A549 (cell line): ENCODE measurements at regions not wholly inside any gene's neighbourhood (a gene's known extent, or its start where the extent isn't known, plus 50 kb on each side); places are given as distances from the start of the nearest gene placed in this dataset.

ENCODE experiments used
- ATAC-seq, 2 experiments: fragments of 200-7000 bp in 1 of 2; fragments of >200 bp in 1 of 2; cut with Nextera tagmentation in 1 of 2; cut with Tn5 transposase in 1 of 2; 3 replicates each; pipeline versions ENCODE4 v1.8.0 to v1.9.1; 2018 to 2020; ENCODE audit warnings: mild to moderate bottlenecking in 1 of 2, moderate library complexity in 1 of 2
- CTCF ChIA-PET: fragments of 300-600 bp; sonication (Branson Sonifier 250); formaldehyde crosslinking; extraction: SDS; loops from one replicate; lab custom pipeline; 2021; ENCODE audit warnings: antibody characterized with exemption, inconsistent platforms; lab: Yijun Ruan, JAX
- POLR2A ChIA-PET: fragments of 350-600 bp; formaldehyde crosslinking; extraction: SDS; loops from one replicate; lab custom pipeline; 2021; ENCODE audit warnings: antibody characterized with exemption, inconsistent platforms; lab: Yijun Ruan, JAX
- DNase-seq, 2 experiments: peaks; one replicate each; pipeline versions ENCODE4 v3.0.0 to v3.0.0-alpha.2; 2011 to 2016; ENCODE audit warnings: low read depth in 1 of 2, low spot score in 1 of 2
- FAIRE-seq: peaks from 2 replicates; lab custom pipeline; 2011; peaks lifted over from hg19 to GRCh38; lab: Jason Lieb, UNC
- H3K27ac ChIP-seq, 2 experiments: fragments of >200 bp; sonication (Bioruptor Twin); formaldehyde crosslinking; 3 replicates each; pipeline ENCODE4 v1.5.1; 2016 to 2017
- H3K4me1 ChIP-seq: fragments of >200 bp; sonication (Bioruptor Twin); formaldehyde crosslinking; 3 replicates; pipeline ENCODE4 v1.6.1; 2016
- H3K4me2 ChIP-seq: fragments of >200 bp; sonication (Bioruptor Twin); formaldehyde crosslinking; 3 replicates; pipeline ENCODE4 v1.6.1; 2016
- H3K4me3 ChIP-seq: fragments of >200 bp; sonication (Bioruptor Twin); formaldehyde crosslinking; 3 replicates; pipeline ENCODE4 v1.5.1; 2016
- H3K9me3 ChIP-seq: fragments of >200 bp; sonication (Bioruptor Twin); formaldehyde crosslinking; 3 replicates; pipeline ENCODE4 v1.6.1; 2016
- BHLHE40 ChIP-seq: IDR thresholded peaks from 2 replicates; pipeline ENCODE4 v1.6.1; 2012; ENCODE audit warnings: low read depth, low read length, inconsistent platforms
- CBX2 ChIP-seq: fragments of 200-600 bp; sonication (generic); IDR thresholded peaks from 2 replicates; pipeline ENCODE4 v1.6.1; 2016; ENCODE audit warnings: low read depth, mild to moderate bottlenecking, borderline replicate concordance
- CBX8 ChIP-seq: fragments of 200-600 bp; sonication (generic); IDR thresholded peaks from 2 replicates; pipeline ENCODE4 v1.6.1; 2016
- CHD4 ChIP-seq: fragments of 200-600 bp; sonication (generic); IDR thresholded peaks from 2 replicates; pipeline ENCODE4 v1.6.1; 2016; ENCODE audit warnings: antibody characterized with exemption, mild to moderate bottlenecking, borderline replicate concordance
- EHMT2 ChIP-seq: fragments of 200-600 bp; sonication (generic); IDR thresholded peaks from 2 replicates; pipeline ENCODE4 v1.6.1; 2016; ENCODE audit warnings: antibody characterized with exemption, low read depth, mild to moderate bottlenecking, moderate library complexity
- ELK1 ChIP-seq: fragments of 150-350 bp; IDR thresholded peaks from 2 replicates; pipeline ENCODE4 v1.6.1; 2014; ENCODE audit warnings: low read depth, mild to moderate bottlenecking, low read length
- EP300 ChIP-seq, 2 experiments: fragments of >200 bp; sonication (Bioruptor Twin); formaldehyde crosslinking; IDR thresholded peaks; 2 replicates in 1 of 2; 3 replicates in 1 of 2; pipeline ENCODE4 v1.6.1; 2016 to 2017
- FOXS1 ChIP-seq: fragments of 250-450 bp; sonication (Bioruptor Pico); IDR thresholded peaks from 2 replicates; pipeline ENCODE4 v1.5.0; 2020; ENCODE audit warnings: mild to moderate bottlenecking, moderate library complexity
- HEYL ChIP-seq: fragments of 250-450 bp; sonication (Bioruptor Pico); IDR thresholded peaks from 2 replicates; pipeline ENCODE4 v1.8.0; 2021; ENCODE audit warnings: mild to moderate bottlenecking, moderate library complexity
- HMGXB4 ChIP-seq: fragments of 250-450 bp; sonication (Bioruptor Pico); IDR thresholded peaks from 2 replicates; pipeline ENCODE4 v1.5.0; 2021; ENCODE audit warnings: mild to moderate bottlenecking, moderate library complexity, borderline replicate concordance
- HOXB5 ChIP-seq: fragments of 250-450 bp; sonication (Bioruptor Pico); IDR thresholded peaks from 2 replicates; pipeline ENCODE4 v1.5.0; 2020; ENCODE audit warnings: mild to moderate bottlenecking, moderate library complexity
- JUN ChIP-seq, 2 experiments: fragments of >200 bp; sonication (Bioruptor Twin); formaldehyde crosslinking; IDR thresholded peaks; 2 replicates in 1 of 2; 3 replicates in 1 of 2; pipeline ENCODE4 v1.6.1; 2016 to 2017
- JUNB ChIP-seq: fragments of >200 bp; sonication (Bioruptor Twin); formaldehyde crosslinking; IDR thresholded peaks from 2 replicates; pipeline ENCODE4 v1.6.1; 2016
- MAFK ChIP-seq: fragments of 450-650 bp; IDR thresholded peaks from 2 replicates; pipeline ENCODE4 v1.6.1; 2014; ENCODE audit not compliant: partially characterized antibody
- MAZ ChIP-seq: fragments of 150-350 bp; IDR thresholded peaks from 2 replicates; pipeline ENCODE4 v1.6.1; 2014; ENCODE audit warnings: antibody characterized with exemption, low read depth, low read length, borderline replicate concordance
- POLR2A ChIP-seq: IDR thresholded peaks from 2 replicates; pipeline ENCODE4 v1.6.1; 2012; ENCODE audit warnings: mild to moderate bottlenecking, low read length
- POLR2AphosphoS2 ChIP-seq: conservative IDR thresholded peaks from 2 replicates; pipeline ENCODE4 v1.6.1; 2012; ENCODE audit warnings: low read length, improper control_type of control experiment, inconsistent platforms
- RARB ChIP-seq: fragments of 250-450 bp; sonication (Bioruptor Pico); IDR thresholded peaks from 2 replicates; pipeline ENCODE4 v1.8.0; 2021; ENCODE audit warnings: mild to moderate bottlenecking, moderate library complexity
- RFX5 ChIP-seq: fragments of 450-650 bp; IDR thresholded peaks from 2 replicates; pipeline ENCODE4 v1.7.1; 2014; ENCODE audit warnings: antibody characterized with exemption, mild to moderate bottlenecking, moderate library complexity
- SMC3 ChIP-seq: fragments of >200 bp; sonication (Bioruptor Twin); formaldehyde crosslinking; IDR thresholded peaks from 3 replicates; pipeline ENCODE4 v1.6.1; 2018; ENCODE audit warnings: inconsistent platforms
- TP53 ChIP-seq: fragments of 250-450 bp; sonication (Bioruptor Pico); IDR thresholded peaks from 2 replicates; pipeline ENCODE4 v1.5.0; 2021; ENCODE audit warnings: mild to moderate bottlenecking, moderate library complexity
- ZC3H11A ChIP-seq: fragments of 450-650 bp; IDR thresholded peaks from 2 replicates; pipeline ENCODE4 v1.6.1; 2014; ENCODE audit warnings: antibody characterized with exemption, mild to moderate bottlenecking
- whole genome bisulfite sequencing: methylation state at CpG from one replicate; pipeline ENCODE4 v1.1.6; 2017; ENCODE audit errors: missing lambda C conversion rate; 5-methylcytosine and 5-hydroxymethylcytosine counted together
- TF ChIP-seq, protein P1 (sequence below): IDR thresholded peaks from 2 replicates; pipeline ENCODE4 v1.6.1; 2012
- TF ChIP-seq, protein P2 (sequence below): fragments of 250-450 bp; sonication (Bioruptor Pico); IDR thresholded peaks from 2 replicates; pipeline ENCODE4 v1.5.0; 2020; ENCODE audit warnings: low read depth, mild to moderate bottlenecking, moderate library complexity

DNA sequence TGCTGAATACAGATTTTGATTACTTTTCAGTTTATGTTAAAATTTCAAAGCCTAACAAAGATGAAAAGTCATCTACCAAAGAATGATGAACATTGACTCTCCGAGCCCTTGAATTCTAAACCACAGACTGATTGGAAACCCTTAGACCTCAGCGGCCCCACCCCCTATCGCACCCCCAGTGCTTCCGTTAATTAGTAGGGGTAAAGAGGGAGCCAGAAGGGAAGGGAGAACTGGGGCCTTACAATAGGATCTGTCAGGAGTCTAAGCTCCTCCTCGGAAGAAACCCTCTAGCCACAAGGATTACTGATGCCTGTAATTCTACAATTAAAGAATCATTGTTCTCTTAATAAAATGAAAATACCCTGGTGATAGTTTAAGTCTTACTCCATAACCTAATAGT, 79.7 kb upstream of the JARID2 start:
- 90% methylated on average over 5 of the region's 5 CpGs for WGBS
- Histone ChIP-seq H3K9me3 (no peaks in the 10 kb centered on the region), H3K4me1 (no peaks in the 10 kb centered on the region), H3K4me2 (no peak overlapping the region), H3K27ac (no peak overlapping the region), H3K4me3 (no peak overlapping the region)
- TF ChIP-seq, protein P1, sequence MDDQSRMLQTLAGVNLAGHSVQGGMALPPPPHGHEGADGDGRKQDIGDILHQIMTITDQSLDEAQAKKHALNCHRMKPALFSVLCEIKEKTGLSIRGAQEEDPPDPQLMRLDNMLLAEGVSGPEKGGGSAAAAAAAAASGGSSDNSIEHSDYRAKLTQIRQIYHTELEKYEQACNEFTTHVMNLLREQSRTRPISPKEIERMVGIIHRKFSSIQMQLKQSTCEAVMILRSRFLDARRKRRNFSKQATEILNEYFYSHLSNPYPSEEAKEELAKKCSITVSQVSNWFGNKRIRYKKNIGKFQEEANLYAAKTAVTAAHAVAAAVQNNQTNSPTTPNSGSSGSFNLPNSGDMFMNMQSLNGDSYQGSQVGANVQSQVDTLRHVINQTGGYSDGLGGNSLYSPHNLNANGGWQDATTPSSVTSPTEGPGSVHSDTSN = no peak
- TF ChIP-seq JUN (IDR thresholded peaks at IDR 0.05) = no peak
- no peak for TF ChIP-seq HOXB5 (CRISPR knock-in tag)
- no peak for TF ChIP-seq POLR2AphosphoS2
- no peak for TF ChIP-seq HMGXB4
- TF ChIP-seq HEYL = no peak
- TF ChIP-seq CHD4 = no peak
- no peak for TF ChIP-seq CBX2
- no peak for TF ChIP-seq POLR2A
- TF ChIP-seq RFX5 = no peak
- no peak for FAIRE-seq
- no peak for ATAC-seq
- DNase-seq = no peak
- ChIA-PET CTCF (no interaction called here), POLR2A (no interaction called here)

DNA sequence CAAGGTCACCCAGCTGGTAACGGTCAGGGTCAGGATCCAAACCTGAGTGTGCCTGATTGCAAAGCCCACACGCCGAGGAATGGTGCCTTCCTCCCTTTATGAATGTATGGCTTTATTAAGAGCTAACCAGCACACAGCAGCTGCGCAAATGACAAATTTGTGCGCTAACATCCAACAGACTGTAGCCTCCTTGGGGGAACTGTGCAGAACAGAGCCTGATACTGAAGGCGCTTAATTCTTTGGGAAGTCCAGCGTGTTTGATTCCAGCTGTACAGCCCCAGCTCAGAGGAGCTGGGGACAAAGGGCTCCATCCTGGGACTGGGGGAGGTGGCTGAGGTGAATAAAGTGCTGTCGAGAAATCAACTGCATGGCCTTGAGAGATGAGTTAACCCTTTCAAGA, 75.7 kb upstream of the JARID2 start:
- FAIRE-seq = no peak
- ATAC-seq = no peak
- H3K4me3 ChIP-seq = no peak overlapping the region
- no peak overlapping the region for H3K4me2 ChIP-seq
- no peaks in the 10 kb centered on the region for H3K4me1 ChIP-seq
- H3K9me3 ChIP-seq = no peaks in the 10 kb centered on the region
- H3K27ac ChIP-seq = no peak overlapping the region
- TF ChIP-seq ELK1 (no peak), SMC3 (no peak), HEYL (no peak), FOXS1 (no peak), EP300 (IDR thresholded peaks at IDR 0.05) (no peak), HOXB5 (CRISPR knock-in tag) (no peak), TP53 (no peak), RARB (CRISPR knock-in tag) (no peak), EHMT2 (no peak), MAFK (no peak), BHLHE40 (no peak), CBX8 (no peak), MAZ (no peak), HMGXB4 (no peak), ZC3H11A (no peak), JUNB (no peak)
- TF ChIP-seq, protein P2, sequence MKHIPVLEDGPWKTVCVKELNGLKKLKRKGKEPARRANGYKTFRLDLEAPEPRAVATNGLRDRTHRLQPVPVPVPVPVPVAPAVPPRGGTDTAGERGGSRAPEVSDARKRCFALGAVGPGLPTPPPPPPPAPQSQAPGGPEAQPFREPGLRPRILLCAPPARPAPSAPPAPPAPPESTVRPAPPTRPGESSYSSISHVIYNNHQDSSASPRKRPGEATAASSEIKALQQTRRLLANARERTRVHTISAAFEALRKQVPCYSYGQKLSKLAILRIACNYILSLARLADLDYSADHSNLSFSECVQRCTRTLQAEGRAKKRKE (CRISPR knock-in tag) = no peak
- DNase-seq = no peak
- POLR2A ChIA-PET = no interaction called here
- CTCF ChIA-PET = no interaction called here
- 90% methylated on average over 8 of the region's 8 CpGs for WGBS
